BJ (cell line): ENCODE measurements at regions not wholly inside any gene's neighbourhood (a gene's known extent, or its start where the extent isn't known, plus 50 kb on each side); places are given as distances from the start of the nearest gene placed in this dataset.

Experiments used
- CTCF ChIA-PET: fragments of 350-600 bp; formaldehyde crosslinking; extraction: SDS; loops from one replicate; lab custom pipeline; 2021; ENCODE audit warnings: antibody characterized with exemption, inconsistent platforms; lab: Yijun Ruan, JAX
- POLR2A ChIA-PET: fragments of 300-600 bp; sonication (Branson Sonifier 250); formaldehyde crosslinking; extraction: SDS; loops from one replicate; lab custom pipeline; 2021; ENCODE audit warnings: antibody characterized with exemption; lab: Charles Lee
- DNase-seq: peaks from one replicate; pipeline ENCODE4 v3.0.0-alpha.2; 2011; ENCODE audit warnings: low read depth
- H3K27me3 ChIP-seq: 2 replicates; pipeline ENCODE4 v1.6.0; 2011; ENCODE audit warnings: low read length; ENCODE audit not compliant: control insufficient read depth, insufficient read depth
- H3K36me3 ChIP-seq: 2 replicates; pipeline ENCODE4 v1.5.1; 2011; ENCODE audit warnings: low read length; ENCODE audit not compliant: control insufficient read depth, insufficient read depth
- H3K4me3 ChIP-seq: 2 replicates; pipeline ENCODE4 v1.5.1; 2011; ENCODE audit warnings: low read depth, mild to moderate bottlenecking, control low read depth, low read length
- TF ChIP-seq, protein P1 (sequence below): IDR thresholded peaks from 2 replicates; pipeline ENCODE4 v1.5.1; 2011; ENCODE audit warnings: low read depth, mild to moderate bottlenecking, control low read depth, inconsistent platforms, low read length, moderate library complexity; ENCODE audit not compliant: insufficient read depth

DNA sequence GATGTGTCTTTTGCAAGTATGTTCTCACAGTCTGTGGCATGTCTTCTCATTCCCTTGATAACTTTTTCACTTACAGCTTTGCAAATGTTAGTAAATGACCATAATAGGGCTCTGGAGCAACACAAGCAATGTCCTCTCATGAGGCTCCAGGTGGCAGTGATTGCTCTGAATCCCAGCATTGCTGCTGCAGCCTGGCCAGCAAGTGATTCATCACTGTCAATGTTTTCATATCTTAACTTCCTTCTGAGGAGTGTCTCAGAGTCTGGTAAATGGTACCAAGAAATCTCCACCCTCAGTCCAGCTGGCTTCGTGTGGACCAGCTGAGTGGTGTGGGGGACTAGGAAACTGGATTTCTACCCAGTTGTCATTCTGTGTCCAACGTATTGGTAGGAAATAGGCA lies 139.6 kb downstream of the MYLK4 start:
- ChIA-PET CTCF (interaction anchor here (1.7 kb wide), 1 partner anchor 24 kb away, joined by 3 read pairs; no protein-coding TSS in a partner anchor), POLR2A (no interaction called here)
- H3K36me3 ChIP-seq = no peaks in the 10 kb centered on the region
- H3K4me3 ChIP-seq = no peak overlapping the region
- peaks cover 2% of the 10 kb centered on the region; the same call in 1 of the 2 replicates for H3K27me3 ChIP-seq
- TF ChIP-seq, protein P1, sequence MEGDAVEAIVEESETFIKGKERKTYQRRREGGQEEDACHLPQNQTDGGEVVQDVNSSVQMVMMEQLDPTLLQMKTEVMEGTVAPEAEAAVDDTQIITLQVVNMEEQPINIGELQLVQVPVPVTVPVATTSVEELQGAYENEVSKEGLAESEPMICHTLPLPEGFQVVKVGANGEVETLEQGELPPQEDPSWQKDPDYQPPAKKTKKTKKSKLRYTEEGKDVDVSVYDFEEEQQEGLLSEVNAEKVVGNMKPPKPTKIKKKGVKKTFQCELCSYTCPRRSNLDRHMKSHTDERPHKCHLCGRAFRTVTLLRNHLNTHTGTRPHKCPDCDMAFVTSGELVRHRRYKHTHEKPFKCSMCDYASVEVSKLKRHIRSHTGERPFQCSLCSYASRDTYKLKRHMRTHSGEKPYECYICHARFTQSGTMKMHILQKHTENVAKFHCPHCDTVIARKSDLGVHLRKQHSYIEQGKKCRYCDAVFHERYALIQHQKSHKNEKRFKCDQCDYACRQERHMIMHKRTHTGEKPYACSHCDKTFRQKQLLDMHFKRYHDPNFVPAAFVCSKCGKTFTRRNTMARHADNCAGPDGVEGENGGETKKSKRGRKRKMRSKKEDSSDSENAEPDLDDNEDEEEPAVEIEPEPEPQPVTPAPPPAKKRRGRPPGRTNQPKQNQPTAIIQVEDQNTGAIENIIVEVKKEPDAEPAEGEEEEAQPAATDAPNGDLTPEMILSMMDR = no peak
- no peak for DNase-seq

DNA sequence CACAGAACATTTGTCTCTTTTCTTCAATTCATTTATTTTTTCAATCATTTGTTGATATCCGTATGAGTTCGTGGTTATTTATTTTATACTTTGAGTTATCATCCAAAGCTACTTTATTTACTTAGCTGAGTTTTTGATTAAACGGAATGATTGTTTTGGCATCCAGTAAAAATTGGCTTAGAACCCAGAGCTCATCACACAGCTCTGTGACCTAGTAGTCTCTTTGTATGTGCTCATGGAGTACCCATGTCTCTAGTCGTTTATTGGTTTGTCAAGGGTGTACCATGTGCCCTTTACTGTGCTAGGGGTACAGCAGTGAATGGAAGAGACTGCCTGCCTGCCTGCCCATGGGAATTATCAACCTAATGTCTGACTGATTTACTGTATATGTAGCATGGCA lies 142.2 kb downstream of the MYLK4 start:
- TF ChIP-seq, protein P1 = no peak
- Histone ChIP-seq H3K4me3 (no peak overlapping the region), H3K27me3 (peaks cover 2% of the 10 kb centered on the region; the same call in 1 of the 2 replicates), H3K36me3 (no peaks in the 10 kb centered on the region)
- POLR2A ChIA-PET = interaction anchor here (0.6 kb wide), 1 partner anchor 17 kb away, joined by 5 read pairs; no protein-coding TSS in a partner anchor
- no peak for DNase-seq
- CTCF ChIA-PET = interaction anchor here (0.5 kb wide), 1 partner anchor 126 kb away, joined by 3 read pairs; no protein-coding TSS in a partner anchor

DNA sequence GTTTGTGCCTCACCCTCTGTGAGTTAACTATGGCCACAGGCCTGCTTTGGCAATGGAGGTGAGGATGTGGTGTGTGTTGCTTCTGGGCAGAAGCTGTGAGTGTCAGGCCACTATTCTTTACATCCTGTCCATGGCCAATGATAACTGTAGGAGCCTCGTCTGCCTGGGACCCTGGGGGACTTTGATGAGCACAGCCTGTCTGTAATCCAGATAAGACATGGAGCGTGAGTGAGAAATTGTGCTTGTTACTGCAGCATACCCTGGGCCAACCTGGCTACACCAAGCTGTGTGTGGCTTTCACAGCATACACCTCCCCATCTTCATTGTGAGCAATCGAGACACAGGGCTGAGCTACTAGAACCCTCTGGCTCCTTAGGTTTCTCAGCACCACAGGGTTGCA lies 150.4 kb downstream of the MYLK4 start:
- CTCF ChIA-PET = no interaction called here
- Histone ChIP-seq H3K4me3 (no peak overlapping the region), H3K36me3 (no peaks in the 10 kb centered on the region), H3K27me3 (no peaks in the 10 kb centered on the region; the same call in 1 of the 2 replicates)
- TF ChIP-seq, protein P1 = no peak
- no peak for DNase-seq
- POLR2A ChIA-PET = no interaction called here

DNA sequence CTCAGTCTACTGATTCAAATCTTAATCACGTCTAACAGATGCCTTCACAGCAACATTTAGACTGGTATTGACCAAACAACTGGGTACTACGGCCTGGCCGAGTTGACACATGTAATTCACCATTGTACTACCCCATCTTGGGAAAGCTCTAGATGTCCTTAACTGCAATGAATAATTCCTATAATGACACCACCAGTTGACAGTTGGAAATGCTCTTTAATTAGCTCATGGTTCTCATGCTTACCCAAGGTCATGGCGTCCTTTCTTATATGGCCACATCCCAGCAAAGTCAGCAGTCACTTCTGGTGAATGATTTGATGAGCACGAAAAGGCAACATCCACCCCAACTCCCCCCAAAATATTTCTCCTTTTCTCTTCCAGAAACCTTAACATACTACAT lies 150.9 kb downstream of the MYLK4 start:
- DNase-seq = no peak
- Histone ChIP-seq H3K27me3 (no peaks in the 10 kb centered on the region; the same call in 1 of the 2 replicates), H3K4me3 (no peak overlapping the region), H3K36me3 (no peaks in the 10 kb centered on the region)
- TF ChIP-seq, protein P1 = no peak
- ChIA-PET CTCF (no interaction called here), POLR2A (no interaction called here)

DNA sequence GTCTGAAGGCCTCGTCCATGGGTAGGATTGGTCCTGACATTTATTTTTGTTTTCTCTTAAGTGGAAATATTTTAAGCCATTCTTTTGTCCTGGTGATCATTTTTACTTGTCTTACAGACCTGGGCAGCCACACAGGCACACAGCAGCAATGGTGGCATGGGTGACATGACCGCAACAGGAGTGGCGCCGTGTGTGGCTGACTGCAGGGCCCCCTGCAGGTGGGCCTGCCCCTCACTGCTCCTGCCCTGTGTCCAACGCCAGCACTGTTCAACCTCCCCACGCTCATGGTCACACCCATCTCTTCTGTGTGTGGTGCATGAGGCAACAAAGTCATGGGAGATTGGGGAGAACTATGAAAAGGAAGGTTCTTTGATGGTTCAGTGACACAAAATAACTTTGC lies 151.9 kb downstream of the MYLK4 start:
- H3K4me3 ChIP-seq = no peak overlapping the region
- DNase-seq = no peak
- H3K36me3 ChIP-seq = no peaks in the 10 kb centered on the region
- TF ChIP-seq, protein P1 = no peak
- no peaks in the 10 kb centered on the region; the same call in 1 of the 2 replicates for H3K27me3 ChIP-seq
- ChIA-PET CTCF (no interaction called here), POLR2A (no interaction called here)
